ENCODE measurements at regions not wholly inside any gene's neighbourhood (a gene's known extent, or its start where the extent isn't known, plus 50 kb on each side); places are given as distances from the start of the nearest gene placed in this dataset.

GRCh38 chr10:42951486-42952251 lies 125.2 kb upstream of the RET start:
- Histone ChIP-seq H3K4me1 (ENCODE audit: control insufficient read depth in 2 of 2, insufficient read depth in 2 of 2, low read length in 2 of 2) (no peaks in the 10 kb centered on the region), H3K9ac (ENCODE audit: low read depth in 1 of 2, low read length in 2 of 2) (no peak overlapping the region), H3K27ac (ENCODE audit: low read depth in 2 of 2, low read length in 2 of 2) (no peak overlapping the region), H3K27me3 (ENCODE audit: control insufficient read depth in 2 of 2, insufficient read depth in 2 of 2, low read length in 2 of 2) (peaks cover 0 to 7% of the 10 kb centered on the region in 2 donors), H3K4me3 (ENCODE audit: low read length in 2 of 2) (no peak overlapping the region), H3K36me3 (ENCODE audit: control insufficient read depth in 2 of 2, insufficient read depth in 2 of 2, low read length in 2 of 2) (no peaks in the 10 kb centered on the region), H3K9me3 (ENCODE audit: control insufficient read depth in 2 of 2, low read length in 2 of 2) (no peaks in the 10 kb centered on the region)

- Histone ChIP-seq H3K4me1 (ENCODE audit: control insufficient read depth in 2 of 2, insufficient read depth in 2 of 2, low read length in 2 of 2) (no peaks in the 10 kb centered on the region), H3K4me3 (ENCODE audit: low read length in 2 of 2) (no peak overlapping the region), H3K9ac (ENCODE audit: low read depth in 1 of 2, low read length in 2 of 2) (no peak overlapping the region), H3K36me3 (ENCODE audit: control insufficient read depth in 2 of 2, insufficient read depth in 2 of 2, low read length in 2 of 2) (no peaks in the 10 kb centered on the region), H3K27me3 (ENCODE audit: control insufficient read depth in 2 of 2, insufficient read depth in 2 of 2, low read length in 2 of 2) (peaks cover 0 to 7% of the 10 kb centered on the region in 2 donors), H3K27ac (ENCODE audit: low read depth in 2 of 2, low read length in 2 of 2) (no peak overlapping the region), H3K9me3 (ENCODE audit: control insufficient read depth in 2 of 2, low read length in 2 of 2) (no peaks in the 10 kb centered on the region)
Observed at GRCh38 chr10:42952349-42952748, 124.5 kb upstream of the RET start.

GRCh38 chr10:42952931-42953683 lies 123.8 kb upstream of the RET start:
- no peak overlapping the region for H3K9ac ChIP-seq (ENCODE audit: low read depth in 1 of 2, low read length in 2 of 2)
- H3K9me3 ChIP-seq (ENCODE audit: control insufficient read depth in 2 of 2, low read length in 2 of 2): no peaks in the 10 kb centered on the region
- no peak overlapping the region for H3K4me3 ChIP-seq (ENCODE audit: low read length in 2 of 2)
- no peak overlapping the region for H3K27ac ChIP-seq (ENCODE audit: low read depth in 2 of 2, low read length in 2 of 2)
- H3K36me3 ChIP-seq (ENCODE audit: control insufficient read depth in 2 of 2, insufficient read depth in 2 of 2, low read length in 2 of 2): no peaks in the 10 kb centered on the region
- H3K4me1 ChIP-seq (ENCODE audit: control insufficient read depth in 2 of 2, insufficient read depth in 2 of 2, low read length in 2 of 2): no peaks in the 10 kb centered on the region
- peaks cover 0 to 7% of the 10 kb centered on the region in 2 donors for H3K27me3 ChIP-seq (ENCODE audit: control insufficient read depth in 2 of 2, insufficient read depth in 2 of 2, low read length in 2 of 2)

DNA sequence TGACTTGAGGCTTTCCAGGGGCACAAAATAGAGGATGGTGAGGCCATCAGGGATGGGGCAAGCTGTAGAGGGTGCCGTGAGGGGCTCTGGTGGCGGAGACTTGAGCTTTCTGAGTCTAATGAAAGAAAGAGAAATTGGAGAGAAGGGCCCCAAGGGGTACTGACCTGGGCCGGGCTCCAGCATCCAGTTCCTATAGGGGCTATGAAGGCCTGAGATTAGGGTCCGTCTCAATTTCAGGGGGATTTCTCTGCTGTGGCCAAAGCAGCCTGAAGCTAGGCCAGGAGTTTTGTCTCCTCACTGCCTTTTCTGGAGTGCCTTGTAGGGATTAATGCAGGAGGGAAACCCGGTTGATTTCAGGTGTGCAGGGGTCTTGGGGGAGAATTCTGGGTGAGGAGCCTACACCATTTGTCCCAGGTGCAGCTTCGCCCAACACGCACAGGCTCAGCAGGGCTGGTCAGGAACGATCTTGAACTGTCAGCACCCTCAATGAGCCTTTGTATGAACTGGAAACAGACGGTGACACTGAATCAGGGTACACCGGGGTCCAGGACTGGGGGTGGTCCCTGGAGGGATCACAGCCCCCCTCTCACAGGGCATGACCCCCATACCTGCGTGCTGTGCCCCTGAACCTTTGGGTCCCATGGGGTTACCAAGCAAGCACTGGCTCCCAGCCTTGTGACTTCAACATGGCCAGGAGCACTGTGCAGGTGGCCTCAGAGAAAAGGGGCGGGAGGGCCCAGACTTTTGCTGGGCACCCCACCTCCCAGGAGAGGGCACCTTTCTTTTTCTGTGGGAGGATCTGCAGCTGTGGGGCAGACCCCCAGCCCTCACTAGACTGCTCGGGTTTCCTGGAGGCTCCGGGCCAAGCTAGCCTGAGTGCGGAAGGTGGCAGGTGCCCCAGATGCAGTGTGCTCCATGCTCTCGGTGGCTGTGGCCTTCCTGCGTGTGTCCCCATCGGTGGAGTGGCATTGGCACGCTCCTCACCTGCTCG lies 122.9 kb upstream of the RET start:
- Histone ChIP-seq H3K4me3 (ENCODE audit: low read length in 2 of 2) (no peak overlapping the region), H3K9ac (ENCODE audit: low read depth in 1 of 2, low read length in 2 of 2) (no peak overlapping the region), H3K4me1 (ENCODE audit: control insufficient read depth in 2 of 2, insufficient read depth in 2 of 2, low read length in 2 of 2) (no peaks in the 10 kb centered on the region), H3K9me3 (ENCODE audit: control insufficient read depth in 2 of 2, low read length in 2 of 2) (no peaks in the 10 kb centered on the region), H3K36me3 (ENCODE audit: control insufficient read depth in 2 of 2, insufficient read depth in 2 of 2, low read length in 2 of 2) (no peaks in the 10 kb centered on the region), H3K27ac (ENCODE audit: low read depth in 2 of 2, low read length in 2 of 2) (no peak overlapping the region), H3K27me3 (ENCODE audit: control insufficient read depth in 2 of 2, insufficient read depth in 2 of 2, low read length in 2 of 2) (peaks cover 0 to 7% of the 10 kb centered on the region in 2 donors)

GRCh38 chr10:42954766-42955492 lies 121.9 kb upstream of the RET start:
- H3K9me3 ChIP-seq (ENCODE audit: control insufficient read depth in 2 of 2, low read length in 2 of 2): no peaks in the 10 kb centered on the region
- no peak overlapping the region for H3K4me3 ChIP-seq (ENCODE audit: low read length in 2 of 2)
- no peaks in the 10 kb centered on the region for H3K36me3 ChIP-seq (ENCODE audit: control insufficient read depth in 2 of 2, insufficient read depth in 2 of 2, low read length in 2 of 2)
- H3K4me1 ChIP-seq (ENCODE audit: control insufficient read depth in 2 of 2, insufficient read depth in 2 of 2, low read length in 2 of 2): no peaks in the 10 kb centered on the region
- H3K9ac ChIP-seq (ENCODE audit: low read depth in 1 of 2, low read length in 2 of 2): no peak overlapping the region
- no peak overlapping the region for H3K27ac ChIP-seq (ENCODE audit: low read depth in 2 of 2, low read length in 2 of 2)
- peaks cover 0 to 7% of the 10 kb centered on the region in 2 donors for H3K27me3 ChIP-seq (ENCODE audit: control insufficient read depth in 2 of 2, insufficient read depth in 2 of 2, low read length in 2 of 2)

DNA sequence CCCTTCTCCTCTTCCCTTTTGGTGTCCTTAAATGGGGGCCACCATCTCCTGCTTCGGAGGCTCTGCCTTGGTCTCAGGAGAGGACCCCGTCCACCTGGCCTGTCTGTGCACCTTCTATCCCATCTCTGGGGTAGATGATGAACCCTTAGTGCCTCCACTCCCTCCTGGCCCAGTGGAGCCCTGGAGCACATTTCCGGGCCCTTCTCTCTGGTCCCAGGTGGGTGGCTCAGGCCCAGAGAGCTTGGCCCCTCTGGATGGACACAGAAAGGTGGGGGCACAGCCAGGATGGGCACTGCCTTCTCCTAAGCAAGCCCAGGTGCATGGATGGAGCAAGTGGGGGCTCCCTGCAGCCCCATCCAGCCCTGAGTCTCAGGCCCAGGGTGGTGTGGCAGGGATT lies 121.4 kb upstream of the RET start:
- H3K27ac ChIP-seq (ENCODE audit: low read depth in 2 of 2, low read length in 2 of 2): no peak overlapping the region
- H3K4me1 ChIP-seq (ENCODE audit: control insufficient read depth in 2 of 2, insufficient read depth in 2 of 2, low read length in 2 of 2): no peaks in the 10 kb centered on the region
- no peak overlapping the region for H3K9ac ChIP-seq (ENCODE audit: low read depth in 1 of 2, low read length in 2 of 2)
- H3K4me3 ChIP-seq (ENCODE audit: low read length in 2 of 2): no peak overlapping the region
- no peaks in the 10 kb centered on the region for H3K36me3 ChIP-seq (ENCODE audit: control insufficient read depth in 2 of 2, insufficient read depth in 2 of 2, low read length in 2 of 2)
- no peaks in the 10 kb centered on the region for H3K9me3 ChIP-seq (ENCODE audit: control insufficient read depth in 2 of 2, low read length in 2 of 2)
- H3K27me3 ChIP-seq (ENCODE audit: control insufficient read depth in 2 of 2, insufficient read depth in 2 of 2, low read length in 2 of 2): peaks cover 0 to 7% of the 10 kb centered on the region in 2 donors

- Histone ChIP-seq H3K36me3 (ENCODE audit: control insufficient read depth in 2 of 2, insufficient read depth in 2 of 2, low read length in 2 of 2) (no peaks in the 10 kb centered on the region), H3K27ac (ENCODE audit: low read depth in 2 of 2, low read length in 2 of 2) (no peak overlapping the region), H3K4me3 (ENCODE audit: low read length in 2 of 2) (no peak overlapping the region), H3K4me1 (ENCODE audit: control insufficient read depth in 2 of 2, insufficient read depth in 2 of 2, low read length in 2 of 2) (no peaks in the 10 kb centered on the region), H3K9me3 (ENCODE audit: control insufficient read depth in 2 of 2, low read length in 2 of 2) (no peaks in the 10 kb centered on the region), H3K9ac (ENCODE audit: low read depth in 1 of 2, low read length in 2 of 2) (no peak overlapping the region), H3K27me3 (ENCODE audit: control insufficient read depth in 2 of 2, insufficient read depth in 2 of 2, low read length in 2 of 2) (peaks cover 0 to 5% of the 10 kb centered on the region in 2 donors)
Observed at GRCh38 chr10:42956045-42956444, 120.8 kb upstream of the RET start.

DNA sequence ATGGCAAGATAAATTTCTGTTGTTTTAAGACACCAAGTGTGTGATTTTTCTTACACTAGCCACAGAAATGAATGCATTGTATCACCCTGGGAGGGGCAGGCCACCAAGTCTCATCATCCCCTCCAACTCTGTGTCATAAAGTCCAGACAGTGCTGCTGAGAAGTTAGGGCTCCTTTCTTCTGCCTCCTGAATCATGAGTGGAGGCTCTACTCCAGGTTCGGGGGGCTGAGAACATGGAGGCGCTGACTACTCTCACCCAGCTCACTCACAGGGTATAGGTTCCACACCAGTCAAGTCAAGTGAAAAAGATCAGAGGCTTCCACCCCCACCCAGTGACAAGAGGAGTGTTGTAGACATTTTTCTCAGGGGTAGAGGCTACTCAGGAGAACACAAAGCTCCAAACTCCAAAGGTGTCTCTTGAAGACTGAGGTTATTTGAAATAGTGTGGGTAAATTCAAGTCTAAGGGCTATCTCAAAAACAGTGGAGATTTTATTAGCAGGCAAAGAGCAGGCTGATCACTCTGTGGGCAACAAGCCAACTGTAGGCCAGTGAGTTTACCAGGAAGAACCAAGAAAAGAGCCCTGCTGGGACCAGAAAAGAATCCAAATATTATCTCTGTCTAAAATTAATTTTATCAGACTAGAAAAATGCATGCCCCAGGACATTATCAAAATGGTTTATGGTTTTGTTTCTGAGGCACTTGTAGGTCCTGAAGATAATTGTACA lies 118.6 kb upstream of the RET start:
- H3K9ac ChIP-seq (ENCODE audit: low read depth in 1 of 2, low read length in 2 of 2): no peak overlapping the region
- no peaks in the 10 kb centered on the region for H3K9me3 ChIP-seq (ENCODE audit: control insufficient read depth in 2 of 2, low read length in 2 of 2)
- H3K36me3 ChIP-seq (ENCODE audit: control insufficient read depth in 2 of 2, insufficient read depth in 2 of 2, low read length in 2 of 2): no peaks in the 10 kb centered on the region
- no peak overlapping the region for H3K4me3 ChIP-seq (ENCODE audit: low read length in 2 of 2)
- H3K27ac ChIP-seq (ENCODE audit: low read depth in 2 of 2, low read length in 2 of 2): no peak overlapping the region
- no peaks in the 10 kb centered on the region for H3K4me1 ChIP-seq (ENCODE audit: control insufficient read depth in 2 of 2, insufficient read depth in 2 of 2, low read length in 2 of 2)
- no peaks in the 10 kb centered on the region for H3K27me3 ChIP-seq (ENCODE audit: control insufficient read depth in 2 of 2, insufficient read depth in 2 of 2, low read length in 2 of 2)

DNA sequence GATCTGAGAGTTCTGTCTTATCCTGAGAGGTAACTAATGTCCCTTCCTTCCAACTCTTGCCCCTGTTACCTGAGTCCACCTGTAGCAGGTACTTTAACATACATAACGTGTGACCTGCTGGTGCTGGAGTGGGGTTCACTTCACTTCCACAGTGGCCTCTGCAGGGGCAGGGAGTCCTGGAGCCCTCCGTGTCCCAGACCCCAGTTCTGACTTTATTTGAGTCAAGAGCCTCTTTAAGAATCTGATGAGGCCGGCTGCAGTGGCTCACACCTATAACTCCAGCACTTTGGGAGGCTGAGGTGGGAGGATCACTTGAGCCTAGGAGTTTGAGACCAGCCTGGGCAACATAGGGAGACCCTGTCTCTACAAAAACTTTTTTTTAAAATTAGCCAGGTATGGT lies 117.0 kb upstream of the RET start:
- Histone ChIP-seq H3K9me3 (ENCODE audit: control insufficient read depth in 2 of 2, low read length in 2 of 2) (no peaks in the 10 kb centered on the region), H3K9ac (ENCODE audit: low read depth in 1 of 2, low read length in 2 of 2) (no peak overlapping the region), H3K27ac (ENCODE audit: low read depth in 2 of 2, low read length in 2 of 2) (no peak overlapping the region), H3K4me3 (ENCODE audit: low read length in 2 of 2) (no peak overlapping the region), H3K27me3 (ENCODE audit: control insufficient read depth in 2 of 2, insufficient read depth in 2 of 2, low read length in 2 of 2) (no peaks in the 10 kb centered on the region), H3K36me3 (ENCODE audit: control insufficient read depth in 2 of 2, insufficient read depth in 2 of 2, low read length in 2 of 2) (no peaks in the 10 kb centered on the region), H3K4me1 (ENCODE audit: control insufficient read depth in 2 of 2, insufficient read depth in 2 of 2, low read length in 2 of 2) (no peaks in the 10 kb centered on the region)
